GM21528 (cell line): ENCODE measurements at regions not wholly inside any gene's neighbourhood (a gene's known extent, or its start where the extent isn't known, plus 50 kb on each side); places are given as distances from the start of the nearest gene placed in this dataset.
"Not testable (repeated sequence)": the region's sequence is repeated elsewhere in the genome, so short reads cannot be mapped to it uniquely, and the experiment has no call there.

Experiments
- ATAC-seq: cut with Tn5 transposase; IDR thresholded peaks from one replicate; pipeline ENCODE4 v1.9.1; 2021; ENCODE audit warnings: mild to moderate bottlenecking, moderate library complexity; ENCODE audit not compliant: unreplicated experiment, low FRiP score

DNA sequence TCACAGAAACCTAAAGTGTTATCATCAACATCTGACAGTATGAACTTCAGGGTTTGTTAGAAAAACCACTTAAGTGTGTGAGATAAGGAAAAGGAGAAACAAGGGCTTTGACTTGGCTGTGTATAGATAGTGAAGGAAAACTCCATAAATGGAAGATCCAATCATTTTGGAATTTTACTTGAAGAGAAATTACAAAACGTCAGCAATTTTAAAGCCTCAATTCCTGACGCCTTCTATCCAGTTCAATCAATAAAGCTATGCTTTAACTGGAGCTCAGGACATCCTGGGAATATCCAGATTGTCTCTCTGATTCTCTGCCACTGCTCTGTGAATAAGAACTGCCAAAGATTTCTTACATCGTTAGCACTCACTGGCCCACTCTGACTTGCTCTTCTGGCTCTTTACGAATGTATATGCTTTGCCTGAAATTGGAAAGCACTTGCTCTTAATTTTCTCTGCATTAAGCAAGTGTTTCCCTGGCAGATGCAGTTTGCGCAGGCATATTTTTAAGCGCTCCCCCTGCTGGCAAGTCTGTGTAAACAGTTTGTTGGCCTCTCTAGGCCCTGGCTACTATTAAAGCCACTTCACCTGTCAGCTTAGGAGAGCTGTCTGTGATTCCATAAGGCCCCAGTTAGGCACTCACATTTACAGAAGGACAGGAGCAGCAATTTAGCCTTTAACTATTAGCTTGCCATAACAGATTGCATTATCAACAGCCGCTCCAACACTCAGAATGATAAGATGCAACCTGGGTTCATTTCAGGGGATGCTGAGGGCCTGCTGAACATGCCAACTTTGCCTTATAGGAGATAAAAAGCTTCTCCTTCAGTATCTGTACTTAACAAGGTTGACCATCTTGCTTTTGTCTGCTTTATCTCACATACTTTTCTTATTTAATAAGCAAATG is 251.4 kb upstream of the DDX53 start:
- no peak for ATAC-seq

DNA sequence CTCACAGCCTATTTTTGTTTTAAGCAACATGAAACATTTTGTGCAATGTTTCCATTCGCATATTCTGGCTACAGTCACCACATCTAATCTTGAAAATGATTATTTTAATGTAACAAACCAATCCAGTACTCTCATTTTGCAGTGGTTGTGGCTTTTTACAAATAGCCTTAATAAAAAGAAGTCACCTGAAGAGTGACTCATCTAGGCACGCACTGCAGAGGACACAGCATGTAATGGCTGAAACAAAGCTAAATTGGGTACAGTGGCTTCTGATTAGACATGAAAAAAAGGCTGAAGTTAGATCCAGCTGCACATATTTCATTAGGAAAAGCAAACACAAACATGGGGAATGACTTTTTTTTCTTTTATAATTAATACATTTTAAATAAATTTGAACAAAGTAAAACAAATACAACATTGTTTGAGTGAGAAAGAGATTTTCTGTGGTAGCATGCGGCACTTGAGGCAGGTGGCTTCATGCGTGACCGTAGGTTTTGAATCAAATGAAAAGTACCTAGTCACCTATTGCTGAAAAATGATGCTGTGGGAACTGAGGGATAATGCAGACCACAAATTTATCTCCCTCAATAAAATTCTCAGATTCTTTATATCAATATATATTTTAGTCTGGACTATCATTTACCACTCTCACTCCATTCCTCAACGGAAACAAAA is 240.8 kb upstream of the DDX53 start:
- ATAC-seq: no peak

GRCh38 chrX:22760513-22761057 is 239.2 kb upstream of the DDX53 start:
- ATAC-seq: no peak

DNA sequence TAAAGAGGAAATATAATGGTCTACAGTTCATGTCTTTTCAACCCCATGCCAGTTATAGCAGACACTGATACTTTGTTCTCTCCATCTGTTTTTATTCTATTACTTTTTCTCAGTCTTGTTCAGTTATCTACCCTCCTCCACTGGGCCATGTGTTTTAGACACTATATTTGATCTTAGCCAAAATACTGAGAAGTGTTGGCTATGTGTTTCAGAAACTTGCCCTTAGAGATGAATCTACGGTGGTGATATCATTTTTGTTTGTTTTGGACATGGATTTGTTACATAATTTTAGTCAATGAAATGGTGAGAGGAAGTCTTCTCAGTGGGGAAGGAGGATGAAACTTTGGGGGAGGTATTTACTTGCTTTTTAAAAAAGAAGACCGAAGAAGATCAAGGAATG is 211.5 kb upstream of the DDX53 start:
- ATAC-seq: no peak

- ATAC-seq: no peak
Observed at GRCh38 chrX:22795671-22796070, 204.1 kb upstream of the DDX53 start.

- ATAC-seq: no peak
Observed at GRCh38 chrX:22800360-22800759, 199.4 kb upstream of the DDX53 start.

- ATAC-seq: no peak
Observed at GRCh38 chrX:22800806-22801205, 199.0 kb upstream of the DDX53 start.

- peak; percentile 54 for ATAC-seq
Observed at GRCh38 chrX:22803353-22803752, 196.4 kb upstream of the DDX53 start.

DNA sequence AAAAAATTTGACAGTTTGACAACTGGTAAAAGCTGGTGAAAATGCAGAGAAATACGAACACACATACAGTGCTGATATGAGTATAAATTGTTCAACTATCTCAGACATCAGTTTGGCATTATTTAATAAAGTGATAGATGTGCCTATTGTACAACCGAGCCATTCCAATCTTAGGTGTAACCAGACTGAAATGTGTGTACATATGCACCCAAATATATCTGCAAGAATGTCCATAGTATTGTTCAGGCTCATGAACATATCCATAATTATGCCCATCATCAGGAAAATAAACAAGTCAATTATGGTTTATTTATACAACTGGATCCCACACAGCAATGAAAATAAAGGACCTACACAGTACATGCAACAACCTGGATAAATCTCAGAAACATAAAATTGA is 188.9 kb upstream of the DDX53 start:
- no peak for ATAC-seq

DNA sequence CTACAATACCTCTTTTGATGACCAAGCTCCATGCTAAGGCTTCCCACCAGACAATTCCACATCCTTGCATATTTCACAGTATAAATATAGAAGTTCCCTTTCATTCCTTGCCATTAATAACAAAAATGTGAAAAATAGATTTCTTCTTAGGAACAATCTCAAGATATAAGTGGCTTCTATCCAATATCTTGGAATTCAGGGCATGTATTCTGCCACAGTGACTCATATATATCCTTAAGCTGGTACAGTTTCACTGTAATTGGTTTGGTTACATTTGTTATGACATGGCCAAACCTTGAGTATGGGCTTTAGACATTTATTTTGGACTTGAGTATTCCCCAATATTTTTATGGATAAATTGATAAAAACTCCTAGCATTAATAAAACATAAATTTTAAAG is 181.7 kb upstream of the DDX53 start:
- ATAC-seq: no peak

DNA sequence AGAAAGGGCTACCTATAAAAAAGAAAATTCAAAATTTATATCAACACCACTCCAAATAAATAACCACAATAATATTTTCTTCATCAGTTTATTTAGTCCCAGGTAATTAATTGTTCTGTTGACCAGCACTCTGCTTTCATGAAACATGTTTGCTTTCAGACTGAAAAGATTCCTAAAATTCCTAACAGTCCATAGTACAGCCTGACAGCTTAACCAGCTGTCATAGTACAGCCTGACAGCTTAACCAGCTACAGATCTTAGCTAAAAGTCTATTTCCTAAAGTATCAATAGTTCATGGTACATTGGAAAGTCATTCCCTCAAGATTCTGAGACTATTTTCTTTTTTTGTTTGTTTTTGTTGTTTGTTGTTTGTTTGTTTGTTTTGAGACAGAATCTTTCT is 144.1 kb upstream of the DDX53 start:
- ATAC-seq: no peak

- ATAC-seq: no peak
Observed at GRCh38 chrX:22859642-22860041, 140.1 kb upstream of the DDX53 start.

DNA sequence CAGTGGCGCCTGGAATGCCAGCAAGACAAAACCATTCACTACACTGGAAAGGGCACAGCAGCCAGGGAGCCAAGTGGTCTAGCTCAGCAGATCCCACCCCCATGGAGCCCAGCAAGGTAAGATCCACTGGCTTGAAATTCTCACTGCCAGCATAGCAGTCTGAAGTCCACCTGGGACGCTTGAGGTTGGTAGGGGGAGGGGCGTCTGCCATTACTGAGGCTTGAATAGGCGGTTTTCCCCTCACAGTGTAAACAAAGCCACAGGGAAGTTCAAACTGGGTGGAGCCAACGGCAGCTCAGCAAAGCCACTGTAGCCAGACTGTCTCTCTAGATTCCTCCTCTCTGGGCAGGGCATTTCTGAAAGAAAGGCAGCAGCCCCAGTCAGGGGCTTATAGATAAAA is 133.0 kb upstream of the DDX53 start:
- ATAC-seq: not testable (repeated sequence)

GRCh38 chrX:22882543-22882942 is 117.2 kb upstream of the DDX53 start:
- no peak for ATAC-seq

- ATAC-seq: no peak
Observed at GRCh38 chrX:22889819-22890218, 109.9 kb upstream of the DDX53 start.

- no peak for ATAC-seq
Observed at GRCh38 chrX:22912616-22913015, 87.1 kb upstream of the DDX53 start.

DNA sequence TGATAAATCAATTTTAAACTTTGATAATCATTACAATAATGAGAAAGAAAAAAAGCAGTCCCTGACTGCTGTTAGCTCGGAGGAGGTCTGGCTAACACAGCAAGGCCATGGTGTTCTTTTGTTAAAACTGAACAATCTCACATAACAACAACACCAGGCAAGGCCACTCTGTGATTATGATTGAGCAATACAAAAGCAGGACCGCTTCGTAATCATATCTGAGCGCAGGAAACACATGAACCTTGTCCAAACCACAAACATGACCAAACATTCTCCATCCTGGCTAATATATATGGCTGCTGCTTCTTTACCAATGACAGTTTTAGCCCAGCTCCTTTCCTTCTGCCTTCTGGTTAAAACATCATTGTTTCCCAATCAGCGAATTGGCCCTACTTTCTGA is 76.8 kb upstream of the DDX53 start:
- no peak for ATAC-seq

GRCh38 chrX:22934640-22935039 is 65.1 kb upstream of the DDX53 start:
- no peak for ATAC-seq

- ATAC-seq: no peak
Observed at GRCh38 chrX:22944945-22945344, 54.8 kb upstream of the DDX53 start.
